GM12873 (cell line): ENCODE measurements at regions not wholly inside any gene's neighbourhood (a gene's known extent, or its start where the extent isn't known, plus 50 kb on each side); places are given as distances from the start of the nearest gene placed in this dataset.

ENCODE experiments used
- CTCF ChIP-seq: IDR thresholded peaks from 2 replicates; pipeline ENCODE4 v1.5.1; 2012; ENCODE audit warnings: low read depth, mild to moderate bottlenecking, moderate library complexity, low read length, control low read depth; ENCODE audit not compliant: insufficient read depth; ENCODE audit errors: missing control alignments

GRCh38 chr21:29243188-29243587 is 55.5 kb upstream of the BACH1 start:
- no peak for TF ChIP-seq CTCF

- TF ChIP-seq CTCF = no peak
These were observed 53.5 kb upstream of the BACH1 start for GRCh38 chr21:29245104-29245643.

GRCh38 chr21:29245863-29246262 is 52.9 kb upstream of the BACH1 start:
- no peak for TF ChIP-seq CTCF

GRCh38 chr21:29246614-29247013 is 52.1 kb upstream of the BACH1 start:
- no peak for TF ChIP-seq CTCF

- no peak for TF ChIP-seq CTCF
These were observed 50.6 kb upstream of the BACH1 start for GRCh38 chr21:29248124-29248523.
